Activated CD8-positive, alpha-beta memory T cell treated with anti-CD3 and anti-CD28 coated beads, Interleukin-2, amount 50 U/mL, for 1 hour (primary cell): ENCODE measurements at regions not wholly inside any gene's neighbourhood (a gene's known extent, or its start where the extent isn't known, plus 50 kb on each side); places are given as distances from the start of the nearest gene placed in this dataset.
"Not testable (repeated sequence)": the region's sequence is repeated elsewhere in the genome, so short reads cannot be mapped to it uniquely, and the experiment has no call there.

Experiments
- DNase-seq: peaks from one replicate; pipeline ENCODE4 v3.0.0-alpha.2; 2020; ENCODE audit errors: extremely low read depth

- no peak for DNase-seq
These were observed 167.8 kb downstream of the ALG10 start for GRCh38 chr12:34190054-34190453.

GRCh38 chr12:34198924-34199323 is 176.6 kb downstream of the ALG10 start:
- no peak for DNase-seq

DNA sequence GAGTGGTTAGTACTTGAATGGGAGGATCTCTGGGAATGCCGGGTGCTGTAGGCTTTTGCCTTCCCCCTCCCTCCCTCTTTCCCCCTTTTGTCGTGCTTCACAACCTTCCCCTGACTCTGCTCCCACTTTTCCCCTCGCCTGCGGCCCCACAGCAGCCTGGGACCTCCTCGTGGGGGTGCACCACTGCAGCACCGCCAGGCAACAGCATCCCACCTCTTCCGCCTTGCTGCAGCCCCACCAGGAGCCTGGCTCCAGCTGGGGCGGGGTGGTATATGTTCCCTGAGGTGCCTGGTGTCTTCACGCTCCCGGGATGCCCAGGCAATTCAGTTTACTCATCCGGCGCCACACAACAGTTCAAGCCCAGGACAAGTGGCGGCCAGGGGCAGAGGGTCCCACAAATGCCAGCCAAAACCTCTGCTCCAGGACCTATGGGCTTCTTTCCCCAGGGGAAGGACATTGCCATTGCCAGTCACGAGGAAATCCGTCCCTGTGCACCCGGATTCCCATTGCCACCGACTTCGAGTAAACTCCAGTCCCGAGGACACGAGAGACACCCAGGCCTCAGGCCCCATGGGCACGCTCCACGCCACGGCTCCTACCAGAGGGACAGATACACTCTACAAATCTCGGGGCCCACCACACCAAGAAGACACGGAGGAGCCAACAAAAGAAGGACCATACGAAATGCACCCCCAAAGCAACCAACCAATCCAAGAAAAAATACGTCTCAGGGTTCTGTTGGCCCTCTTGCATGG is 181.7 kb downstream of the ALG10 start:
- DNase-seq: no peak

- DNase-seq: no peak
These were observed 182.6 kb downstream of the ALG10 start for GRCh38 chr12:34204830-34205285.

DNA sequence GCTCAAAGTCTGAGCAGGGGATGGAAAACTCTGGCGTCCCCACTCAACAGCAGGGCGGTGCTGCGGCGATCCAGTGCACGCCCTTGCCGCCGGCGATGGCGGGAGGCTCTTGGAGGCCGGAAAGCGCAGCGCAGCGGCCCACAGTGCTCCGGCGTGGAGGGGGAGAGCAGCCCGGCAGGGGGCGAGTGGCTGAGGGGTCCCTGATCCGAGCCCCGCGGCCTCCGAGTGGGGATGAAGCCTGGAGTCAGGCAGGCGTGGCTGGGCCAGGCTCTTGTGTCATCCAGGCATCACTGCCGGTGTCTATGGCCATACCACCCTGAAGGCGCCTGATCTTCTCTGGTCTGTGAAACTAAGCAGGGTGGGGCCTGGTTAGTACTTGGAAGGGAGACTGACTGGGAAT is 183.1 kb downstream of the ALG10 start:
- DNase-seq: no peak

- DNase-seq: no peak
These were observed 183.9 kb downstream of the ALG10 start for GRCh38 chr12:34206061-34206785.

- no peak for DNase-seq
These were observed 185.6 kb downstream of the ALG10 start for GRCh38 chr12:34207858-34208257.

- DNase-seq: no peak
These were observed 186.3 kb downstream of the ALG10 start for GRCh38 chr12:34208331-34209258.

DNA sequence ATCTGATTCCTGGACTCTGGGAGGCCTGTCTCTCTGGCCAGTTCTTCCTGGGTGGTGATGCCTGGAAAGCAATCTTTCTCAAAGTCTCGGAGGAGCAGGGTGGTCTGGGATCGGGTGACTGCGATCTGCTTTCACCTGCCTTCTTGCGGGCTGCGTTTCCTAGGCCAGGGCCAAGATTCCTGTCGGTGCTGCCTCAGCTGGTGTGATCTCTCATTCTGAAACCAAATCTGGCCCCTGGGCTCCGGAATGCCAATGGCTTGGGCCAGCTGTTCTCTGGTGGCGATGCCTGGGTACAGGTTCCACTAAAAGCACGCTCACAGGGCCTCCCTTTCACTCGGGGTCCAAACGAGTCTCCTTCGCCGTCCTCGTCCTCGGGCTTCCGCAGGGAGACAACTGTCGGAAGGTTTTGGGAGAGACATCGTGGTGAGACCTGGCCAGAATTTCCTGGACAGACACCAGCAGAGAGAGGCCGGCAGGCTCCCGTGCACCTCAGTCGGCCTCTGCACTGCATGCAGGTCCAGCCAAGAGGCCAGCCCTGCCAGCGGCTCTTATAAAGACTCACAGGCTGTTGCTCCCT is 187.1 kb downstream of the ALG10 start:
- no peak for DNase-seq

DNA sequence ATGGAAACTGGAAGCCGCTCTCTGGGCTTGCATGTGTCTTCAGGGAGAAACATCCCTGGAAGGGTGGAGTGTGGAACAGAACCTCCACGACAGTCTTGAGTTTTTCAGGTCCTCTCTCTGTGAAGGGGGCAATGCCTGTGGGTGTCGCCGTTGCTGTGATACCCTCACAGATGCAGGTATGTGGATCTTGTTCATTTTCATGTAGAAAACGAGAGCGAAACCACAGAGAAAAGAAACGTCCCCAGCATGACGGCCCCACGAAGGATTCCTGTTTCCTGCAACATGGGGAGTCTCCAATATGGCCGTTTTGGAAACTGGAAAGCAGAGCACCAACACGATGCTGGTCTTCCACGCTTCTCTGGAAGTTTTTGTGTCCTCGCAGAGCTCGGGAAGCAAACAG is 187.9 kb downstream of the ALG10 start:
- no peak for DNase-seq

- no peak for DNase-seq
These were observed 188.6 kb downstream of the ALG10 start for GRCh38 chr12:34210689-34211530.

GRCh38 chr12:34212651-34213050 is 190.4 kb downstream of the ALG10 start:
- DNase-seq: no peak

GRCh38 chr12:34214011-34214410 is 191.7 kb downstream of the ALG10 start:
- DNase-seq: no peak

- no peak for DNase-seq
These were observed 193.1 kb downstream of the ALG10 start for GRCh38 chr12:34215213-34215892.

- DNase-seq: no peak
These were observed 193.6 kb downstream of the ALG10 start for GRCh38 chr12:34215893-34216285.

DNA sequence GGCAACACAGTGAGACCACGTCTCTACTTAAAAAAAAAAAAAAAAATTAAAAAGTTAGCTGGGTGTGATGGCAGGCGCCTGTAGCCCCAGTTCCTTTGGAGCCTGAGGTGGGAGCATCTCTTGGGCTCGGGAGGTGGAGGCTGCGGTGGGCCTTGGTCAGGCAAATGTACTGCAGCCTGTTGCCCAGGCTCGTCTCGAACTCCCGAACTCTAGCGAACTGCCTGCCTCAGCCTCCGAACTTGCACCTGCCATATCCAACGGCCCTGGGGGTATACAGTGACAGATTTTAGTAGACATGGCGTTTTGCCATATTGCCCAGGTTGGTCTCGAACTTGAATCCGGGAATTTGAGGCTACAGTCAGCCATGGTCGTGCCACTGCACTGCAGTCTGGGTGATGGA is 195.4 kb downstream of the ALG10 start:
- DNase-seq: no peak

- DNase-seq: no peak
These were observed 196.1 kb downstream of the ALG10 start for GRCh38 chr12:34218193-34219045.

- no peak for DNase-seq
These were observed 196.9 kb downstream of the ALG10 start for GRCh38 chr12:34219046-34219770.

DNA sequence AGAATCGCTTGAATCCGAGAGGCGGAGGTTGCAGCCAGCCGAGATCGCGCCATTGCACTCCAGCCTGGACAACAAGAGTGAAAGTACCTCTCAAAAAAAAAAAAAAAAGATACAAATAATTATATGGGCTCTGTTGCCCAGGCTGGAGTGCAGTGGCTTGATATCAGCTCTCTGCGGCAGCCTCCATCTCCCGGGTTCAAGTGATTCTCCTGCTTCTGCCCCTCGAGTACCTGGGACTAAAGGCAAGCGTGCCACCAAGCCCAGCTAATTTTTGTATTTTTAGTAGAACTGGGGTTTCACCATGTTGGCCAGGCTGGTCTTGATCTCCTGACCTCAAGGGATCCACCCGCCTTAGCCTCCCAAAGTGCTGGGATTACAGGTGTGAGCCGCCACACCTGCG is 197.8 kb downstream of the ALG10 start:
- DNase-seq: not testable (repeated sequence)
